GM04503 (cell line): ENCODE measurements at regions not wholly inside any gene's neighbourhood (a gene's known extent, or its start where the extent isn't known, plus 50 kb on each side); places are given as distances from the start of the nearest gene placed in this dataset.

Source experiments
- DNase-seq: peaks from one replicate; pipeline ENCODE4 v3.0.0-alpha.2; 2012; ENCODE audit warnings: low read depth

DNA sequence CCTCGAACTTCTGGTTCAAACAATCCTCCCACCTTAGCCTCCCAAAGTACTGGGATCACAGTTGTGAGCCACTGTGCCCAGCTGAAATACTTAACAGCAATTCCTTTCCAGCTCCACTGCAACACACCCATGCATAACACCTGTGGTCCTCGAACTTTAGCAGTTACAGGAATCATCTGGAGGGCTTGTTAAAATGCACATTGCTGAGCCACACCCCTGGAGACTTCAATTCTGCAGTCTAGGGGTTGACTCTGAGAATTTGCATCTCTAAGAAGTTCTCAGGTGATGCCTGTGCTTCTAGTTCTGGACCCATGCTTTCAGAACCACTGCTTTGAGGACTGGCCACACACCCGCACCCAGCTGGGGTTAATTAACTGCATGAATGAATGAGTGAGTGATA lies 53.1 kb upstream of the UBL3 start:
- no peak for DNase-seq

DNA sequence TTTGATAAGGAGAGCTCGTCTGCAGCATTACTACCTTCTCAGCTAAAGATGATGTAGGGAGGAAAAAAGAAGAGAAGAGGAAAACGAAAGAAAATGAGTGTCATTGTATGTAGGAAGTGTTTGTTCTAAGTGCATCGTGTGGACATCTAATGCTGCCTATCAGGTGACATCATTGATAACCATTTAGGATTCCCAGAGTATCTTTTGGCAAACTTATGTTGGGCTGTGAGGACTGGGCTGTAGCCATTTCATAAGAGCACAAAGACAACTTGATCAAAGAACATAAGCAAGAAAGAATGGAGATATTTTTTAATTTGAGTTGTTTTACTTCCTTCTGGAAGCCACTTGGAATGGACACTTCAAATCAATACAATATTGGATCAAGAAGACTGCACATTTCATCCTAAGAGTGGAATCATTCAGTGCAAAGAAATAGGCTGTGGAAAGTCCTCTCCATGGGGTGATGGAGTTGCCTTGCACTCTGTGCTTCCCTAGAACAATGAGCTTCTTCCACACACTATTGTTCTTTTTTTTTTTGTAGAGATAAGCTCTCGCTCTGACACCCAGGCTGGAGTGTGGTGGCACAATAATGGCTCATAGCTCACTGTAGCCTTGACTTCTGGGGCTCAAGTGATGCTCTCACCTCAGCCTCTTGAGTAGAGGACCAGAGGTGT lies 52.4 kb upstream of the UBL3 start:
- no peak for DNase-seq

DNA sequence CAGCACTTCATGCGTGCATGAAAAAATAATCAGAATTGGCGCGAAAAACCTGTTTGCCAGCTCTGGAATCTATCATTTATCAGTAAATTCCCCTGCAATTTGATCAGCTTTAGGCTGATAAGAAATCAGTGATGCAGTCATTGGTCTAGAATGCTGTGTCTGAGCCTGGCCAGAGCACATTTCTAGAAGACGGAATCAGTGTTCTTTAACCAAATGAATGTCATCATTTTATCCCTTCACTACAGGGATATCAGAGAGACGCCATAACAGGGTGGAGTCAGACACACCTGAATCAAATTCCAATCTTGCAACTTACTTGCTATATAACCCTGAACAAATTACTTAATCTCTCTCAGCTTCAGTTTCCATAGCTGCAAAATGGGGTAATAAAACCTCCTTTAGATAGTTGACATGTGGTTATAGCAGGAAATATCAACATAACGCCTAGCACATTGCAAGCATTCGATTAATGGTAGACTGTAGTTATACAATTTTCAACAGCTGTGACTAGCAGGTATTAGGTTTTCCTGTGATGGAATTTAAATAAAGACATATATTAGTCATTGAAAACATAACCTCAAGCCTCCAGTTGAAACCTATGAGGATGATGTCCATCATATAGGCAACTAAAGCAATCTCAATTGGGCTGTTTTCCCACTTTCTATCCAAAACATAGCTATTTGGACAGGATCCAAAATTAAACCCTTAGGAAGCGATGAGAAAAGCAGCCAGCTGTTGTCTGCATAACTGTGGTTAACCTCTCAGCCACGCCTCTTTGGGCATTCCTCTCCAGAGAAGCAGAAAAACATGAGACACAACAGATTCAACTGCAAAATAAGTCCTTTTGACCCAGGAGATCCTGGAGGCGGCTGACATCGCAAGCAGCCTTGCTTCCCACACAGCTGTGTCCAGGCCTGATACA lies 51.6 kb upstream of the UBL3 start:
- DNase-seq, result peak; percentile 86
